ENCODE measurements at regions not wholly inside any gene's neighbourhood (a gene's known extent, or its start where the extent isn't known, plus 50 kb on each side); places are given as distances from the start of the nearest gene placed in this dataset.

DNA sequence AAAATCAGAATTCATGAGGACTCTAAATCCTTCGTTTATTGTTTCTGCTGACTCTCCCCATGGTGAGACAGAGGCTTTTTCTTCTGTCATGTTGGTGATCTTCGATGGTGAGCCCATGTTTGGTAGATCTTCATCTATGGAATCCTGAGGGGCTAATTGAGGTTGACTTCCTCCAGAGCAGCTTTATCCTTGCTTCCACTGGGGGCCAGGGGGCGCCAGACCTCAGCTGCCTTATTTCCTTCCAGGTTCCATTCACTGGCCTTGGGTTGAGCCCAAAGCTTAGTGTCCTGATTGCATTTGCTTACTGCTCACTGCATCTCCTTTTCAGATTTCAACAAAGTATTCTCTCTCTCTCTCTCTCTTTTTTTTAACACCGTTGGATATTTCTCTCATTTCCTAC, 80.7 kb downstream of the GCC1 start:
- DNase-seq (ENCODE audit: low read depth, low spot score): peak; percentile 32
- no peaks in the 10 kb centered on the region for H3K9me3 ChIP-seq (ENCODE audit: insufficient read depth, low read length)
- no peaks in the 10 kb centered on the region for H3K27me3 ChIP-seq (ENCODE audit: insufficient read depth, insufficient read length)
- H3K4me3 ChIP-seq (ENCODE audit: insufficient read length, low read depth): no peak overlapping the region
- no peaks in the 10 kb centered on the region for H3K4me1 ChIP-seq (ENCODE audit: insufficient read depth, insufficient read length)
- H3K9ac ChIP-seq (ENCODE audit: insufficient read length, low read depth): no peak overlapping the region
- no peaks in the 10 kb centered on the region for H3K36me3 ChIP-seq (ENCODE audit: insufficient read depth, insufficient read length, low read length)
- TF ChIP-seq ZNF274 (IDR thresholded peaks at IDR 0.05; ENCODE audit: low read depth, low read length) (no peak), YY1 (IDR thresholded peaks at IDR 0.05; ENCODE audit: insufficient read depth, insufficient read length) (no peak), SUZ12 (IDR thresholded peaks at IDR 0.05; ENCODE audit: extremely low read depth, insufficient read depth, insufficient read length) (no peak)

DNA sequence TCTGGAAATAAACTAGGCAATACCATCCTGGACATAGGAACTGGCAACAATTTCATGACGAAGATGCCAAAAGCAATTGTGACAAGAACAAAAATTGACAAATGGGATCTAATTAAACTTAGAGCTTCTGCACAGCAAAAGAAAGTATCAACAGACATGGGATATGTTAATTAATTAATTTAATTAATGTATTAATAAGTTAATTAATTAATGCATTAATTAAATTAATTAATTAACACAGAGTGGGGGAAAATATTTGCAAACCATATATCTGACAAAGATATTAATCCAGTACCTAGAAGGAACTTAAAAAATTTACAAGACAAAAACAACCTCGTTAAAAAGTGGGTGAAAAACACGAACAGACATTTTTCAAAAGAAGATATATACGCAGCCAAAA, 83.6 kb downstream of the GCC1 start:
- Histone ChIP-seq H3K4me1 (ENCODE audit: insufficient read depth, insufficient read length) (no peaks in the 10 kb centered on the region), H3K4me3 (ENCODE audit: insufficient read length, low read depth) (no peak overlapping the region), H3K9me3 (ENCODE audit: insufficient read depth, low read length) (no peaks in the 10 kb centered on the region), H3K9ac (ENCODE audit: insufficient read length, low read depth) (no peak overlapping the region), H3K36me3 (ENCODE audit: insufficient read depth, insufficient read length, low read length) (no peaks in the 10 kb centered on the region), H3K27me3 (ENCODE audit: insufficient read depth, insufficient read length) (no peaks in the 10 kb centered on the region)
- no peak for DNase-seq (ENCODE audit: low read depth, low spot score)
- no peak for TF ChIP-seq SUZ12 (IDR thresholded peaks at IDR 0.05; ENCODE audit: extremely low read depth, insufficient read depth, insufficient read length)
- TF ChIP-seq ZNF274 (IDR thresholded peaks at IDR 0.05; ENCODE audit: low read depth, low read length): no peak
- TF ChIP-seq YY1 (IDR thresholded peaks at IDR 0.05; ENCODE audit: insufficient read depth, insufficient read length): no peak

DNA sequence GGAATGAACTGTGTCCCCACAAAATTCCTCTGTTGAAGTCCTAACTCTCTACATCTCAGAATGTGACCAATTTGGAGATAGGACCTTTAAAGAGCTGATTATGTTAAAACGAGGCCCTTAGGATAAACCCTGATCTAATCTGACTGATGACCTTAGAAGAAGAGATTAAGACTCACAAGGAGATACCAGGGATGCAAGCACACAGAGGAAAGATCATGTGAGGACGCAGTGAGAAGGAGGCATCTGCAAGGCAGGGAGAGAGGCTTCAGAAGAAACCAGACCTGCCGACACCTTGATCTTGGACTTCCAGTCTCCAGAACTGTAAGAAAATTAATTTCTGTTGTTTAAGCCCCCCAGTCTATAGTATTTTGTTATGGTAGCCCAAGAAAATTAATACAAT, 94.9 kb upstream of the ZNF800 start:
- Histone ChIP-seq H3K9me3 (ENCODE audit: insufficient read depth, low read length) (no peaks in the 10 kb centered on the region), H3K36me3 (ENCODE audit: insufficient read depth, insufficient read length, low read length) (no peaks in the 10 kb centered on the region), H3K4me1 (ENCODE audit: insufficient read depth, insufficient read length) (no peaks in the 10 kb centered on the region), H3K9ac (ENCODE audit: insufficient read length, low read depth) (no peak overlapping the region), H3K27me3 (ENCODE audit: insufficient read depth, insufficient read length) (no peaks in the 10 kb centered on the region), H3K4me3 (ENCODE audit: insufficient read length, low read depth) (no peak overlapping the region)
- DNase-seq (ENCODE audit: low read depth, low spot score): no peak
- TF ChIP-seq SUZ12 (IDR thresholded peaks at IDR 0.05; ENCODE audit: extremely low read depth, insufficient read depth, insufficient read length) (no peak), ZNF274 (IDR thresholded peaks at IDR 0.05; ENCODE audit: low read depth, low read length) (no peak), YY1 (IDR thresholded peaks at IDR 0.05; ENCODE audit: insufficient read depth, insufficient read length) (no peak)

DNA sequence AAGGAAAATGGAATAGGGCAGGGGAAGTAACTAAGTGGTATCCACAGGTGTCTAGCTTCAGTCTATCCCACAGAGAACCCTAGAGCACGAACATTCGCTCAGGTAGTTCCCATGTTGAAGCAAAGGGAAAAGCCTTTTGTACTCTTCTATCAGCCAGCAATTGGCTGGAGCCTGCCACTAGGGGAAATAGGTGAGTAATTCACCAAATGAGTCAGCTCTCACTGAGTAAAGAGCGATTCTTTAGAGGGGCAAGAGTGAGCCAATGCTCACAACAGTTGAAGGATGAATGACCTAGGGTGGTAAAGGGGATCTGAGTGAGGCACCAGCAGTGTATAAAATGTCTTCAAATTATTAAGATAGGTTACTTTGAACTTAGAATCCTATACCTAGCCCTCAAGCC, 94.1 kb upstream of the ZNF800 start:
- H3K36me3 ChIP-seq (ENCODE audit: insufficient read depth, insufficient read length, low read length): no peaks in the 10 kb centered on the region
- DNase-seq (ENCODE audit: low read depth, low spot score): no peak
- H3K4me1 ChIP-seq (ENCODE audit: insufficient read depth, insufficient read length): no peaks in the 10 kb centered on the region
- no peaks in the 10 kb centered on the region for H3K27me3 ChIP-seq (ENCODE audit: insufficient read depth, insufficient read length)
- no peak overlapping the region for H3K9ac ChIP-seq (ENCODE audit: insufficient read length, low read depth)
- no peaks in the 10 kb centered on the region for H3K9me3 ChIP-seq (ENCODE audit: insufficient read depth, low read length)
- H3K4me3 ChIP-seq (ENCODE audit: insufficient read length, low read depth): no peak overlapping the region
- TF ChIP-seq ZNF274 (IDR thresholded peaks at IDR 0.05; ENCODE audit: low read depth, low read length) (no peak), YY1 (IDR thresholded peaks at IDR 0.05; ENCODE audit: insufficient read depth, insufficient read length) (no peak)

DNA sequence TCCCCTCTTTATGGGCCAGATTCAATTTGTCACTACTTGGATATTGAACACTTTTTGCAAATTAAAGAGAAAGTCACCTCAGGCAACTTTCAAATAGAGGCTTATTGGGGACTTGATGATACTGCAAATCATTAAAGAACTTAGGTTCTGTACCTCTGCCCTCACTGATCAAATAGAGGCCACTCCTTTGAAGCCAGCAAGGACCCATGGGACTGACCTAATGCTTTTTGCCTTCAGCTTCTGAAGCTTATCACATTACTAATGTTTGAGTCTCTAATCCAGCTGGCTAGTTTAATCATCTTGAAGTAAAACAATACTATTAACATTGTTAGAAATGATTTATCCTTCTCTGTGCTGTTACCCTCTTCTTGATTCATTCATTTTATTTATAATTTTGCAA, 93.0 kb upstream of the ZNF800 start:
- Histone ChIP-seq H3K9me3 (ENCODE audit: insufficient read depth, low read length) (no peaks in the 10 kb centered on the region), H3K36me3 (ENCODE audit: insufficient read depth, insufficient read length, low read length) (no peaks in the 10 kb centered on the region), H3K27me3 (ENCODE audit: insufficient read depth, insufficient read length) (no peaks in the 10 kb centered on the region), H3K4me3 (ENCODE audit: insufficient read length, low read depth) (no peak overlapping the region), H3K9ac (ENCODE audit: insufficient read length, low read depth) (no peak overlapping the region), H3K4me1 (ENCODE audit: insufficient read depth, insufficient read length) (no peaks in the 10 kb centered on the region)
- TF ChIP-seq YY1 (IDR thresholded peaks at IDR 0.05; ENCODE audit: insufficient read depth, insufficient read length) (no peak), SUZ12 (IDR thresholded peaks at IDR 0.05; ENCODE audit: extremely low read depth, insufficient read depth, insufficient read length) (no peak), ZNF274 (IDR thresholded peaks at IDR 0.05; ENCODE audit: low read depth, low read length) (no peak)
- DNase-seq (ENCODE audit: low read depth, low spot score): no peak

DNA sequence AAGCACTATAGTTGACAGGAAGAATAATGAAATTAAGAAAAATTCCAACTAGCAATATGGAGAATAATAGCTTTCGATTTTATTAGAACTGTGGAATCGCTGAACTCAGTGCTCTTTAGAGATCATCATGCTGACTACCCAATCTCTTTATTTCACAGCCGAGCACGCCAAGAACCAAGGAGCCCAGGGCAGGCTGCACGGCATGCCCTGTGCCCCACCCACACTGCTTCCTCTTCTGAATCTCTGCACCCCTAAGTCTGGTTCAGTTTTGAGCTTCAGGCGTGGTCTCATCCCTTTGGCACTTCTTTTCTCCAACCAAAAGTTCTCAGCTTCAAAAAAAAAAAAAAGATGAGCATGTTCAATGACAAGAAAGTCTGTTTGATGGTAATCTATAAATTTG, 92.4 kb upstream of the ZNF800 start:
- no peaks in the 10 kb centered on the region for H3K36me3 ChIP-seq (ENCODE audit: insufficient read depth, insufficient read length, low read length)
- no peaks in the 10 kb centered on the region for H3K9me3 ChIP-seq (ENCODE audit: insufficient read depth, low read length)
- no peaks in the 10 kb centered on the region for H3K27me3 ChIP-seq (ENCODE audit: insufficient read depth, insufficient read length)
- H3K4me3 ChIP-seq (ENCODE audit: insufficient read length, low read depth): no peak overlapping the region
- H3K4me1 ChIP-seq (ENCODE audit: insufficient read depth, insufficient read length): no peaks in the 10 kb centered on the region
- no peak overlapping the region for H3K9ac ChIP-seq (ENCODE audit: insufficient read length, low read depth)
- TF ChIP-seq SUZ12 (IDR thresholded peaks at IDR 0.05; ENCODE audit: extremely low read depth, insufficient read depth, insufficient read length) (no peak), YY1 (IDR thresholded peaks at IDR 0.05; ENCODE audit: insufficient read depth, insufficient read length) (no peak), ZNF274 (IDR thresholded peaks at IDR 0.05; ENCODE audit: low read depth, low read length) (no peak)
- no peak for DNase-seq (ENCODE audit: low read depth, low spot score)

DNA sequence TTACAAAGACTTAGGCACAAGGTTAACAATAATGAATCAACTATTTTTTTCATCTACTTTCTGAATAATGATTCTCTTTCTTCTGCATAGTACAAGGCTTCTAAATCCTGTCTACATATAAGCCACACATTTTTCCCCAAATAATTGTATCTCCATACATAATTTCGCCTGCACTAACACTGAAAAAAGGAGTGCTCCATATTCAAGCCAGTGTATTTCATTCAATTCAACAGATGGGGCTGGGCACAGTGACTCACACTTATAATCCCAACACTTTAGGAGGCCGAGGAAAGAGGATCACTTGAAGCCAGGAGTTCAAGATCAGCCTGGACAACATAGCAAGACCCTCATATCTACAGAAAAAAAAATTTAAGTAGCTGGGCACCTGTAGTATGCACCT, 86.0 kb upstream of the ZNF800 start:
- DNase-seq (ENCODE audit: low read depth, low spot score): no peak
- TF ChIP-seq SUZ12 (IDR thresholded peaks at IDR 0.05; ENCODE audit: extremely low read depth, insufficient read depth, insufficient read length) (no peak), ZNF274 (IDR thresholded peaks at IDR 0.05; ENCODE audit: low read depth, low read length) (no peak), YY1 (IDR thresholded peaks at IDR 0.05; ENCODE audit: insufficient read depth, insufficient read length) (no peak)

DNA sequence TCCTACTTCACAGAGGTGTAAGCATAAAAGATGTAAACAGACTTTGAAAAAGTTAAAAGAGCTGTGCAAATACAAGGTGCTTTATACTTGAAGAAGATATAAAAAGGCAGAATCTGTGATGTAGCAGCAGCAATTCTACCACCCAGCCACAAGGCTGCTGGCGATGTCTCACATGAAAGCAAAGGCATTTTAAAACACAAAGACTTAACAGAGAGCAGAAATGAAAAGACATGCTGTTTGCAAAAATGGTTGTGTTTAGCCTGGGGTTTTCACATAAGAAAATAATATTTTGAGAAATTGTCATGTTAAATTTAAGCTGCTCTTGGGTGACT, 85.5 kb upstream of the ZNF800 start:
- Histone ChIP-seq H3K4me3 (ENCODE audit: insufficient read length, low read depth) (no peak overlapping the region), H3K9me3 (ENCODE audit: insufficient read depth, low read length) (no peaks in the 10 kb centered on the region), H3K27me3 (ENCODE audit: insufficient read depth, insufficient read length) (no peaks in the 10 kb centered on the region), H3K36me3 (ENCODE audit: insufficient read depth, insufficient read length, low read length) (no peaks in the 10 kb centered on the region), H3K4me1 (ENCODE audit: insufficient read depth, insufficient read length) (no peaks in the 10 kb centered on the region), H3K9ac (ENCODE audit: insufficient read length, low read depth) (no peak overlapping the region)
- no peak for DNase-seq (ENCODE audit: low read depth, low spot score)
- no peak for TF ChIP-seq YY1 (IDR thresholded peaks at IDR 0.05; ENCODE audit: insufficient read depth, insufficient read length)
- no peak for TF ChIP-seq SUZ12 (IDR thresholded peaks at IDR 0.05; ENCODE audit: extremely low read depth, insufficient read depth, insufficient read length)
- TF ChIP-seq ZNF274 (IDR thresholded peaks at IDR 0.05; ENCODE audit: low read depth, low read length): no peak

More for the DNA sequence above, 86.0 kb upstream of the ZNF800 start:
- Histone ChIP-seq H3K4me3 (ENCODE audit: insufficient read length, low read depth) (no peak overlapping the region), H3K9me3 (ENCODE audit: insufficient read depth, low read length) (no peaks in the 10 kb centered on the region), H3K27me3 (ENCODE audit: insufficient read depth, insufficient read length) (no peaks in the 10 kb centered on the region), H3K9ac (ENCODE audit: insufficient read length, low read depth) (no peak overlapping the region), H3K4me1 (ENCODE audit: insufficient read depth, insufficient read length) (no peaks in the 10 kb centered on the region), H3K36me3 (ENCODE audit: insufficient read depth, insufficient read length, low read length) (no peaks in the 10 kb centered on the region)
